ENCODE measurements at regions not wholly inside any gene's neighbourhood (a gene's known extent, or its start where the extent isn't known, plus 50 kb on each side); places are given as distances from the start of the nearest gene placed in this dataset.

GRCh38 chr15:87563869-87564268, 692.7 kb downstream of the NTRK3 start:
- TF ChIP-seq POLR2AphosphoS5 (IDR thresholded peaks at IDR 0.05; ENCODE audit: low read depth, low read length), result no peak
- TF ChIP-seq CEBPB (IDR thresholded peaks at IDR 0.05; ENCODE audit: low read depth, low read length), result no peak
- TF ChIP-seq, protein P1, sequence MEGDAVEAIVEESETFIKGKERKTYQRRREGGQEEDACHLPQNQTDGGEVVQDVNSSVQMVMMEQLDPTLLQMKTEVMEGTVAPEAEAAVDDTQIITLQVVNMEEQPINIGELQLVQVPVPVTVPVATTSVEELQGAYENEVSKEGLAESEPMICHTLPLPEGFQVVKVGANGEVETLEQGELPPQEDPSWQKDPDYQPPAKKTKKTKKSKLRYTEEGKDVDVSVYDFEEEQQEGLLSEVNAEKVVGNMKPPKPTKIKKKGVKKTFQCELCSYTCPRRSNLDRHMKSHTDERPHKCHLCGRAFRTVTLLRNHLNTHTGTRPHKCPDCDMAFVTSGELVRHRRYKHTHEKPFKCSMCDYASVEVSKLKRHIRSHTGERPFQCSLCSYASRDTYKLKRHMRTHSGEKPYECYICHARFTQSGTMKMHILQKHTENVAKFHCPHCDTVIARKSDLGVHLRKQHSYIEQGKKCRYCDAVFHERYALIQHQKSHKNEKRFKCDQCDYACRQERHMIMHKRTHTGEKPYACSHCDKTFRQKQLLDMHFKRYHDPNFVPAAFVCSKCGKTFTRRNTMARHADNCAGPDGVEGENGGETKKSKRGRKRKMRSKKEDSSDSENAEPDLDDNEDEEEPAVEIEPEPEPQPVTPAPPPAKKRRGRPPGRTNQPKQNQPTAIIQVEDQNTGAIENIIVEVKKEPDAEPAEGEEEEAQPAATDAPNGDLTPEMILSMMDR (IDR thresholded peaks at IDR 0.05; ENCODE audit: control extremely low read depth in 1 of 3, insufficient read depth in 1 of 3, low read depth in 1 of 3, low read length in 3 of 3), result no peak
- no peak for TF ChIP-seq TAF1 (IDR thresholded peaks at IDR 0.05; ENCODE audit: low read depth, low read length)
- TF ChIP-seq GABPA (IDR thresholded peaks at IDR 0.05; ENCODE audit: borderline replicate concordance, insufficient read depth, low read length), result no peak
- no peak for TF ChIP-seq SIN3A (conservative IDR thresholded peaks at IDR 0.05 in 1 of 2, IDR thresholded peaks at IDR 0.05 in 1 of 2; ENCODE audit: low read depth in 1 of 2, low read length in 2 of 2)
- TF ChIP-seq SUZ12 (IDR thresholded peaks at IDR 0.05; ENCODE audit: low read length), result no peak
- TF ChIP-seq CHD7 (IDR thresholded peaks at IDR 0.05; ENCODE audit: insufficient replicate concordance, low read length), result no peak
- TF ChIP-seq RFX5 (IDR thresholded peaks at IDR 0.05; ENCODE audit: borderline replicate concordance, low read depth, low read length), result no peak
- TF ChIP-seq JUN (IDR thresholded peaks at IDR 0.05; ENCODE audit: low read depth, low read length), result no peak
